ENCODE measurements at regions not wholly inside any gene's neighbourhood (a gene's known extent, or its start where the extent isn't known, plus 50 kb on each side); places are given as distances from the start of the nearest gene placed in this dataset.

GRCh38 chr3:107882261-107882660, 208.6 kb downstream of the CD47 start:
- no peak for TF ChIP-seq CTCF (IDR thresholded peaks at IDR 0.05; ENCODE audit: extremely low read depth, missing control alignments)
- no peak for DNase-seq (ENCODE audit: low spot score)

- TF ChIP-seq CTCF (IDR thresholded peaks at IDR 0.05; ENCODE audit: extremely low read depth, missing control alignments) = no peak
- no peak for DNase-seq (ENCODE audit: low spot score)
Measured at GRCh38 chr3:107881509-107881908, 209.3 kb downstream of the CD47 start.

- TF ChIP-seq CTCF (IDR thresholded peaks at IDR 0.05; ENCODE audit: extremely low read depth, missing control alignments) = no peak
- no peak for DNase-seq (ENCODE audit: low spot score)
Measured at GRCh38 chr3:107880702-107881101, 210.1 kb downstream of the CD47 start.

GRCh38 chr3:107877936-107878335, 212.9 kb downstream of the CD47 start:
- no peak for DNase-seq (ENCODE audit: low spot score)
- TF ChIP-seq CTCF (IDR thresholded peaks at IDR 0.05; ENCODE audit: extremely low read depth, missing control alignments) = no peak

- peak; percentile 5 for DNase-seq (ENCODE audit: low spot score)
- no peak for TF ChIP-seq CTCF (IDR thresholded peaks at IDR 0.05; ENCODE audit: extremely low read depth, missing control alignments)
Measured at GRCh38 chr3:107870943-107871638, 219.7 kb downstream of the CD47 start.

- no peak for DNase-seq (ENCODE audit: low spot score)
- TF ChIP-seq CTCF (IDR thresholded peaks at IDR 0.05; ENCODE audit: extremely low read depth, missing control alignments) = no peak
Measured at GRCh38 chr3:107870096-107870495, 220.7 kb downstream of the CD47 start.

GRCh38 chr3:107868449-107868848, 222.4 kb downstream of the CD47 start:
- no peak for DNase-seq (ENCODE audit: low spot score)
- no peak for TF ChIP-seq CTCF (IDR thresholded peaks at IDR 0.05; ENCODE audit: extremely low read depth, missing control alignments)
